BE2C (cell line): ENCODE measurements at regions not wholly inside any gene's neighbourhood (a gene's known extent, or its start where the extent isn't known, plus 50 kb on each side); places are given as distances from the start of the nearest gene placed in this dataset.
"Not testable (repeated sequence)": the region's sequence is repeated elsewhere in the genome, so short reads cannot be mapped to it uniquely, and the experiment has no call there.

ENCODE experiments used
- DNase-seq: peaks from one replicate; pipeline ENCODE4 v3.0.0-alpha.2; 2020
- H3K27me3 ChIP-seq: fragments of 250-450 bp; sonication (Bioruptor Pico); 2 replicates; pipeline ENCODE4 v1.5.1; 2020; ENCODE audit warnings: mild to moderate bottlenecking
- H3K36me3 ChIP-seq: fragments of 250-450 bp; sonication (Bioruptor Pico); 2 replicates; pipeline ENCODE4 v1.5.1; 2020; ENCODE audit warnings: mild to moderate bottlenecking
- H3K4me1 ChIP-seq: fragments of 250-450 bp; sonication (Bioruptor Pico); 2 replicates; pipeline ENCODE4 v1.5.1; 2020
- H3K4me3 ChIP-seq: 2 replicates; pipeline ENCODE4 v1.5.1; 2011; ENCODE audit warnings: low read depth, low read length
- H3K9me3 ChIP-seq: fragments of 250-450 bp; sonication (Bioruptor Pico); 2 replicates; pipeline ENCODE4 v1.5.1; 2020
- CTCF ChIP-seq: IDR thresholded peaks from 2 replicates; pipeline ENCODE4 v1.5.1; 2012; ENCODE audit warnings: mild to moderate bottlenecking, low read depth, low read length

GRCh38 chr16:29198731-29199521 is 207.6 kb downstream of the NPIPB11 start:
- H3K4me1 ChIP-seq, result peaks cover 22% of the 10 kb centered on the region
- H3K27me3 ChIP-seq, result no peaks in the 10 kb centered on the region
- H3K4me3 ChIP-seq, result no peak overlapping the region
- H3K9me3 ChIP-seq, result no peaks in the 10 kb centered on the region
- H3K36me3 ChIP-seq, result no peaks in the 10 kb centered on the region
- no peak for TF ChIP-seq CTCF
- DNase-seq, result no peak

- no peak for DNase-seq
- Histone ChIP-seq H3K4me3 (no peak overlapping the region), H3K9me3 (no peaks in the 10 kb centered on the region), H3K27me3 (no peaks in the 10 kb centered on the region), H3K36me3 (no peaks in the 10 kb centered on the region), H3K4me1 (peaks cover 22% of the 10 kb centered on the region)
- no peak for TF ChIP-seq CTCF
These were observed 208.3 kb downstream of the NPIPB11 start for GRCh38 chr16:29198231-29198630.

- not testable (repeated sequence) for H3K36me3 ChIP-seq, H3K27me3 ChIP-seq, DNase-seq, H3K9me3 ChIP-seq, H3K4me3 ChIP-seq
- H3K4me1 ChIP-seq, result peaks cover 22% of the 10 kb centered on the region
These were observed 208.9 kb downstream of the NPIPB11 start for GRCh38 chr16:29197494-29198100.

GRCh38 chr16:29196746-29197145 is 209.8 kb downstream of the NPIPB11 start:
- not testable (repeated sequence) for H3K4me3 ChIP-seq, H3K36me3 ChIP-seq, H3K27me3 ChIP-seq, H3K9me3 ChIP-seq, DNase-seq
- peaks cover 17% of the 10 kb centered on the region for H3K4me1 ChIP-seq

- not testable (repeated sequence) for H3K36me3 ChIP-seq, H3K4me3 ChIP-seq, H3K27me3 ChIP-seq, H3K9me3 ChIP-seq, DNase-seq, H3K4me1 ChIP-seq
These were observed 210.4 kb downstream of the LAT start for GRCh38 chr16:29195116-29195872.

GRCh38 chr16:29194185-29194844 is 209.5 kb downstream of the LAT start:
- not testable (repeated sequence) for H3K4me1 ChIP-seq, H3K4me3 ChIP-seq, H3K9me3 ChIP-seq, DNase-seq, H3K36me3 ChIP-seq, H3K27me3 ChIP-seq

- not testable (repeated sequence) for DNase-seq
These were observed 208.8 kb downstream of the LAT start for GRCh38 chr16:29193634-29194033.

GRCh38 chr16:29193248-29193574 is 208.4 kb downstream of the LAT start:
- not testable (repeated sequence) for H3K4me3 ChIP-seq, H3K4me1 ChIP-seq, DNase-seq, H3K9me3 ChIP-seq, H3K27me3 ChIP-seq, H3K36me3 ChIP-seq

More at GRCh38 chr16:29193634-29194033, 208.8 kb downstream of the LAT start:
- not testable (repeated sequence) for H3K4me3 ChIP-seq, H3K27me3 ChIP-seq, H3K4me1 ChIP-seq, H3K36me3 ChIP-seq, H3K9me3 ChIP-seq
